ENCODE measurements at regions not wholly inside any gene's neighbourhood (a gene's known extent, or its start where the extent isn't known, plus 50 kb on each side); places are given as distances from the start of the nearest gene placed in this dataset.

- Histone ChIP-seq H2AFZ (no peak overlapping the region), H3F3A (replicated peaks; ENCODE audit: low read depth) (0 out of 2 replicates have a peak, but pooled peaks cover 2% of the 10 kb centered on the region), H3K79me2 (replicated peaks; ENCODE audit: insufficient read depth) (no peaks in the 10 kb centered on the region), H3K27me3 (ENCODE audit: insufficient read depth) (no peaks in the 10 kb centered on the region), H3K4me1 (ENCODE audit: insufficient read depth) (no peaks in the 10 kb centered on the region), H4K20me1 (replicated peaks; ENCODE audit: insufficient read depth) (no peaks in the 10 kb centered on the region), H3K4me3 (no peak overlapping the region), H3K27ac (ENCODE audit: low read depth) (no peak overlapping the region), H3K9me2 (ENCODE audit: insufficient read depth) (no peaks in the 10 kb centered on the region; the same call in 1 of the 2 replicates), H3K36me3 (ENCODE audit: insufficient read depth) (no peaks in the 10 kb centered on the region), H3K4me2 (no peak overlapping the region)
- peaks cover 5% of the 10 kb centered on the region; the same call in 2 of the 3 replicates for H3K9me3 Mint-ChIP-seq
- H3K4me1 Mint-ChIP-seq, result no peaks in the 10 kb centered on the region
- no peaks in the 10 kb centered on the region for H3K27me3 Mint-ChIP-seq (ENCODE audit: insufficient read depth, low read depth, poor library complexity)
- H3K36me3 Mint-ChIP-seq (ENCODE audit: low read depth), result no peaks in the 10 kb centered on the region; the same call in 2 of the 3 replicates
- no peak overlapping the region for H3K27ac Mint-ChIP-seq
- DNase-seq (ENCODE audit: low spot score), result peak; percentile 86
- H3K4me3 Mint-ChIP-seq, result no peak overlapping the region
- TF ChIP-seq CTCF (conservative IDR thresholded peaks at IDR 0.05; ENCODE audit: low read depth in 2 of 2) (peak; percentile 87 to 90), CREB1 (CRISPR knock-in tag; IDR thresholded peaks at IDR 0.05; ENCODE audit: low read depth) (no peak)
- ATAC-seq, result peak; percentile 44; the same call in 2 of the 3 replicates
Observed at GRCh38 chr4:64158648-64159326, 250.5 kb downstream of the TECRL start.

DNA sequence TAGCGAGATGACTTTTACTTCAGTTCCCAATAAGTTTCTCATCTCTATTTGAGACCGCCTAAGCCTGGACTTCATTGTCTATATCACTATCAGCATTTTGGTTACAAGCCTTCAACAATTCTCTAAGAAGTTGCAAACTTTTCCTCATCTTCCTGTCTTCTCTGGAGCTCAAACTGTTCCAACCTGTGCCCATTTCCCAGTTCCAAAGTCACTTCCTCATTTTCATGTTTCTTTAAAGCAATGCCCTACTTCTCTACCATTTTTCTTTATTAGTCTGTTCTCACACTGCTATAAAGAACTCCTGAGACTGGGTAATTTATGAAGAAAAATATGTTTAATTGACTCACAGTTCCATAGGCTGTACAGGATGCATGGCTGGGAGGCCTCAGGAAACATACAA lies 251.9 kb downstream of the TECRL start:
- H3K36me3 Mint-ChIP-seq (ENCODE audit: low read depth), result no peaks in the 10 kb centered on the region; the same call in 2 of the 3 replicates
- no peaks in the 10 kb centered on the region for H3K4me1 Mint-ChIP-seq
- H3K4me1 ChIP-seq (ENCODE audit: insufficient read depth), result no peaks in the 10 kb centered on the region
- no peak overlapping the region for H3K27ac ChIP-seq (ENCODE audit: low read depth)
- ATAC-seq (no peak), DNase-seq (ENCODE audit: low spot score) (no peak)
- H3K79me2 ChIP-seq (replicated peaks; ENCODE audit: insufficient read depth), result no peaks in the 10 kb centered on the region
- no peak overlapping the region for H3K4me3 Mint-ChIP-seq
- no peak overlapping the region for H2AFZ ChIP-seq
- no peaks in the 10 kb centered on the region for H3K27me3 Mint-ChIP-seq (ENCODE audit: insufficient read depth, low read depth, poor library complexity)
- no peaks in the 10 kb centered on the region; the same call in 1 of the 2 replicates for H3K9me2 ChIP-seq (ENCODE audit: insufficient read depth)
- H3K27ac Mint-ChIP-seq, result no peak overlapping the region
- no peaks in the 10 kb centered on the region for H3K36me3 ChIP-seq (ENCODE audit: insufficient read depth)
- H3F3A ChIP-seq (replicated peaks; ENCODE audit: low read depth), result 0 out of 2 replicates have a peak, but pooled peaks cover 2% of the 10 kb centered on the region
- H3K9me3 Mint-ChIP-seq, result peaks cover 5% of the 10 kb centered on the region; the same call in 2 of the 3 replicates
- no peak overlapping the region for H3K4me2 ChIP-seq
- H3K4me3 ChIP-seq, result no peak overlapping the region
- H4K20me1 ChIP-seq (replicated peaks; ENCODE audit: insufficient read depth), result no peaks in the 10 kb centered on the region
- H3K27me3 ChIP-seq (ENCODE audit: insufficient read depth), result no peaks in the 10 kb centered on the region
- TF ChIP-seq POLR2AphosphoS5 (IDR thresholded peaks at IDR 0.05; ENCODE audit: low read depth), result no peak
- TF ChIP-seq ZNF331 (CRISPR knock-in tag; IDR thresholded peaks at IDR 0.05; ENCODE audit: low read depth), result no peak
- no peak for TF ChIP-seq EZH2 (IDR thresholded peaks at IDR 0.05; ENCODE audit: low read depth, unreplicated experiment)
- no peak for TF ChIP-seq EZH2phosphoT487 (IDR thresholded peaks at IDR 0.05; ENCODE audit: unreplicated experiment)
- no peak for TF ChIP-seq CTCF (conservative IDR thresholded peaks at IDR 0.05; ENCODE audit: low read depth in 2 of 2)
- TF ChIP-seq STAT1 (IDR thresholded peaks at IDR 0.05; ENCODE audit: unreplicated experiment), result no peak
- TF ChIP-seq, protein P1, sequence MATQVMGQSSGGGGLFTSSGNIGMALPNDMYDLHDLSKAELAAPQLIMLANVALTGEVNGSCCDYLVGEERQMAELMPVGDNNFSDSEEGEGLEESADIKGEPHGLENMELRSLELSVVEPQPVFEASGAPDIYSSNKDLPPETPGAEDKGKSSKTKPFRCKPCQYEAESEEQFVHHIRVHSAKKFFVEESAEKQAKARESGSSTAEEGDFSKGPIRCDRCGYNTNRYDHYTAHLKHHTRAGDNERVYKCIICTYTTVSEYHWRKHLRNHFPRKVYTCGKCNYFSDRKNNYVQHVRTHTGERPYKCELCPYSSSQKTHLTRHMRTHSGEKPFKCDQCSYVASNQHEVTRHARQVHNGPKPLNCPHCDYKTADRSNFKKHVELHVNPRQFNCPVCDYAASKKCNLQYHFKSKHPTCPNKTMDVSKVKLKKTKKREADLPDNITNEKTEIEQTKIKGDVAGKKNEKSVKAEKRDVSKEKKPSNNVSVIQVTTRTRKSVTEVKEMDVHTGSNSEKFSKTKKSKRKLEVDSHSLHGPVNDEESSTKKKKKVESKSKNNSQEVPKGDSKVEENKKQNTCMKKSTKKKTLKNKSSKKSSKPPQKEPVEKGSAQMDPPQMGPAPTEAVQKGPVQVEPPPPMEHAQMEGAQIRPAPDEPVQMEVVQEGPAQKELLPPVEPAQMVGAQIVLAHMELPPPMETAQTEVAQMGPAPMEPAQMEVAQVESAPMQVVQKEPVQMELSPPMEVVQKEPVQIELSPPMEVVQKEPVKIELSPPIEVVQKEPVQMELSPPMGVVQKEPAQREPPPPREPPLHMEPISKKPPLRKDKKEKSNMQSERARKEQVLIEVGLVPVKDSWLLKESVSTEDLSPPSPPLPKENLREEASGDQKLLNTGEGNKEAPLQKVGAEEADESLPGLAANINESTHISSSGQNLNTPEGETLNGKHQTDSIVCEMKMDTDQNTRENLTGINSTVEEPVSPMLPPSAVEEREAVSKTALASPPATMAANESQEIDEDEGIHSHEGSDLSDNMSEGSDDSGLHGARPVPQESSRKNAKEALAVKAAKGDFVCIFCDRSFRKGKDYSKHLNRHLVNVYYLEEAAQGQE (IDR thresholded peaks at IDR 0.05; ENCODE audit: unreplicated experiment), result no peak
- TF ChIP-seq ETS1 (IDR thresholded peaks at IDR 0.05), result no peak
- no peak for TF ChIP-seq CREB1 (CRISPR knock-in tag; IDR thresholded peaks at IDR 0.05; ENCODE audit: low read depth)
- TF ChIP-seq JUNB (IDR thresholded peaks at IDR 0.05; ENCODE audit: unreplicated experiment), result no peak
- TF ChIP-seq ZNF114 (CRISPR knock-in tag; IDR thresholded peaks at IDR 0.05), result no peak
